A549 (cell line): ENCODE measurements at regions not wholly inside any gene's neighbourhood (a gene's known extent, or its start where the extent isn't known, plus 50 kb on each side); places are given as distances from the start of the nearest gene placed in this dataset.

ENCODE experiments used
- MYC ChIP-seq: IDR thresholded peaks from 2 replicates; pipeline ENCODE4 v1.6.1; 2012; ENCODE audit warnings: mild to moderate bottlenecking, inconsistent platforms, low read length, improper control_type of control experiment, borderline replicate concordance
- TF ChIP-seq, protein P1 (sequence below): IDR thresholded peaks from 2 replicates; pipeline ENCODE4 v1.6.1; 2012

DNA sequence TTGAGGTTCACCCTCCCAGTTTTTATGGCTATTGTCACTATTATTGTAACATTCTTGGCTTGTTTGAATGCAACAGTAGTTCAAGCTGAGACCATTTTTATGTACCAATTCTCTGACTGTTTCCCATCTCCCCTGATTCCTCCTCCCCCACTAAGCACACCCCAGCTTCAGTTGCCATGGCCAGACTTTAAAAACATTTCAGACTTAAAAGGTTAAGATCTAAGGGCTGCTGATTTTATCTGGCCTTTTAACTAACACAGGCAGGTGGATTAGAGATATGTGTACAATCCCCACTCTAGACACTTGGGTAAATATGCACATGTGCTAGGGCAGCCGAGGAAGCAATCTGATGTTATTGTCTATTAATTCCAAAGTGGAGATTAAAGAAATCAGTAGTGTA, 386.3 kb upstream of the NR2F2 start:
- TF ChIP-seq, protein P1, sequence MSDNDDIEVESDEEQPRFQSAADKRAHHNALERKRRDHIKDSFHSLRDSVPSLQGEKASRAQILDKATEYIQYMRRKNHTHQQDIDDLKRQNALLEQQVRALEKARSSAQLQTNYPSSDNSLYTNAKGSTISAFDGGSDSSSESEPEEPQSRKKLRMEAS, result no peak
- TF ChIP-seq MYC, result no peak
